PC-9 (cell line): ENCODE measurements at regions not wholly inside any gene's neighbourhood (a gene's known extent, or its start where the extent isn't known, plus 50 kb on each side); places are given as distances from the start of the nearest gene placed in this dataset.

ENCODE experiments used
- CTCF ChIP-seq: fragments of 200-600 bp; sonication (generic); conservative IDR thresholded peaks from 2 replicates; pipeline ENCODE4 v1.6.1; 2017; ENCODE audit warnings: mixed run types, antibody characterized with exemption, mild to moderate bottlenecking, moderate library complexity
- EZH2 ChIP-seq: fragments of 200-600 bp; sonication (generic); IDR thresholded peaks from 2 replicates; pipeline ENCODE4 v1.8.0; 2017; ENCODE audit warnings: antibody characterized with exemption, low read depth

GRCh38 chr14:85057221-85057620 is 472.7 kb upstream of the FLRT2 start:
- TF ChIP-seq CTCF = no peak
- no peak for TF ChIP-seq EZH2
